Activated CD4-positive, alpha-beta T cell treated with anti-CD3 and anti-CD28 coated beads for 24 hours (primary cell): ENCODE measurements at regions not wholly inside any gene's neighbourhood (a gene's known extent, or its start where the extent isn't known, plus 50 kb on each side); places are given as distances from the start of the nearest gene placed in this dataset.
"Not testable (repeated sequence)": the region's sequence is repeated elsewhere in the genome, so short reads cannot be mapped to it uniquely, and the experiment has no call there.

Source experiments
- DNase-seq, 2 donors: peaks; one replicate each; pipeline ENCODE4 v3.0.0-alpha.2; 2020; ENCODE audit warnings: low read depth in 2 of 2

- no peak for DNase-seq
Observed at GRCh38 chr14:26655128-26655527, 57.3 kb upstream of the NOVA1 start.

DNA sequence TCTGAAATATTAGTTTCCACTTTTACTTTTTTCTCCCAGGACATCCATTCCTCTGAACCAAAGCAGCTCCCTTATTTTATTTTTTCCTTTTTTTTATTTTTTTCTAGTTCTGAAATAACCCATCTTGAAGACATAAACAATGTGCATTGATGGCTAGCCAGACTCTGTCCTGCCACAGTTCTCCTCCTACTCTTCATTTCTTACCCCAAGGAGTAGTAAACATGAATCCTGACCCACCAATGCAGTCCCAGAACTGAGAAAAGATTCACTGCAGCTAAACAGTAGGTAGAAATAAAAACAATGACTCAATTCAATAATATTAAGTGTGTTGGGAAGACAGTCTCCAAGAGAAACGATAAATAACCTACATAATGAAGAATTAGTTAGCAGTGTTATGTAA lies 65.7 kb upstream of the NOVA1 start:
- DNase-seq: no peak

DNA sequence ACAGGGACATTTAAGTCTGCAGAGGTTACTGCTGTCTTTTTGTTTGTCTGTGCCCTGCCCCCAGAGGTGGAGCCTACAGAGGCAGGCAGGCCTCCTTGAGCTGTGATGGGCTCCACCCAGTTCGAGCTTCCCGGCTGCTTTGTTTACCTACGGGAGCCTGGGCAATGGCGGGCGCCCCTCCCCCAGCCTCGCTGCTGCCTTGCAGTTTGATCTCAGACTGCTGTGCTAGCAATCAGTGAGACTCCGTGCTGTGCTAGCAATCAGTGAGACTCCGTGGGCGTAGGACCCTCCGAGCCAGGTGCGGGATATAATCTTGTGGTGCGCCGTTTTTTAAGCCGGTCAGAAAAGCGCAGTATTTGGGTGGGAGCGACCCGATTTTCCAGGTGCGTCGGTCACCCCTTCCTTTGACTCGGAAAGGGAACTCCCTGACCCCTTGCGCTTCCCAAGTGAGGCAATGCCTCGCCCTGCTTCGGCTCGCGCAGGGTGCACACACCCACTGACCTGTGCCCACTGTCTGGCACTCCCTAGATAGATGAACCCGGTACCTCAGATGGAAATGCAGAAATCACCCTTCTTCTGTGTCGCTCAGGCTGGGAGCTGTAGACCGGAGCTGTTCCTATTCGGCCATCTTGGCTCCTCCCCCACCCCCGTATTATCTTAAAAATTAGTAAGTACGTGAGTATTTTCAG lies 81.0 kb upstream of the NOVA1 start:
- not testable (repeated sequence) for DNase-seq

- no peak for DNase-seq
Observed at GRCh38 chr14:26685401-26685800, 87.6 kb upstream of the NOVA1 start.

GRCh38 chr14:26687301-26687837 lies 89.5 kb upstream of the NOVA1 start:
- DNase-seq: no peak

GRCh38 chr14:26694521-26694920 lies 96.7 kb upstream of the NOVA1 start:
- DNase-seq: no peak

- DNase-seq: no peak
Observed at GRCh38 chr14:26702721-26703230, 104.9 kb upstream of the NOVA1 start.

- no peak for DNase-seq
Observed at GRCh38 chr14:26703686-26704366, 106.0 kb upstream of the NOVA1 start.

- no peak for DNase-seq
Observed at GRCh38 chr14:26707234-26707633, 109.4 kb upstream of the NOVA1 start.

GRCh38 chr14:26709019-26709418 lies 111.2 kb upstream of the NOVA1 start:
- no peak for DNase-seq

DNA sequence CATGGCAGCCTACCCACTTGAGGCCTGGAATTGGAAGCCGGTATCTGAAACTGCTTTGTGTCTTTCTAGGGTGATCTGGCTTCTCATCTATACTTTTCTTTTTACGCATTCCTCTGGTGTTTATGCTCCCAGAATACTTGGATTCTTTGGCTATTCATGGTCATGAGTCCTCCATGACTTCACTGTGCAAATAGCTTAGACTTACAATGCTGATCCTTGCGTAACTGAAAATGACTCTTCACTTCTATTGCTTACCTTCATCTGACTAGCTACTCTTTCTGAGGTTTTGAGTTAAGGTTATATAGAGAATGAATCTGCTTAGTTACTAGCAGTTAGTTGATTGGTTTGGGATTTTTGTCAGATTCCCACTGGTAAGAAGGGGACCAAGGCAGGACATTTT lies 121.7 kb upstream of the NOVA1 start:
- no peak for DNase-seq

- no peak for DNase-seq
Observed at GRCh38 chr14:26722258-26722657, 124.4 kb upstream of the NOVA1 start.

DNA sequence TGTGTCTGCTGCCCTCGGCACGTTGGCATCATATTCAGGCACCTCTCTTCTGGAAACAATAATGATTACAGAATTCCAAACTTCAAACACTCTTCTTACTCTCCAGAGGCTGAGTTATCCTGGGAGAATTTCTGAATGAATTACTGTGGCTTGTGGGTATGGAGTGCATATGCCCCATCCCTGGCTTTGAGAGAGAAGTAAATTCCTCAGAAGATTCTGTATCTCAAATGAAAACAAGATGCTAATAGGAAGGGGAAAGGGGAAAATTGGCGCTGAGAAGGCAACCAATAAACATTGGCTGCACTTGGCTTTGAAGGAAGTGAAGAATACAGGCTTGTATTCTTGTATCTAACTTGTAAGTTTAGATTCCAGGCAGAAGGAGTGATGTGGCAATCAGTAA lies 132.0 kb upstream of the NOVA1 start:
- DNase-seq: no peak

GRCh38 chr14:26730929-26731618 lies 133.2 kb upstream of the NOVA1 start:
- DNase-seq: no peak

DNA sequence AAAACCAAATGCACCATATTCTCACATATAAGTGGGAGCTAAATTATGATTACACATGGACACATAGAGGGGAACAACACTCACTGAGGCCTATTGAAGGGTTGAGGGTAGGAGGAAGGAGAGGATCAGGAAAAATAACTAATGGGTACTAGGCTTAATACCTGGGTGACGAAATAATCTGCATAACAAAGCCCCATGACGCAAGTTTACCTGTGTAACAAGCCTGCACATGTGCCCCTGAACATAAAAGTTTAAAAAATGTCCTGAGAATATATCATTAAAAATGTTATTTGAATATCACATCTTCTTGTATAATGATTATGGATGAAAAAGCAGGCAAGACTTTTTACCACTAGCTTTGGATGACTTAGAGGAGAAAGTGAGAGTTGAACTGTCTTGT lies 138.0 kb upstream of the NOVA1 start:
- no peak for DNase-seq

GRCh38 chr14:26738571-26738970 lies 140.7 kb upstream of the NOVA1 start:
- no peak for DNase-seq

DNA sequence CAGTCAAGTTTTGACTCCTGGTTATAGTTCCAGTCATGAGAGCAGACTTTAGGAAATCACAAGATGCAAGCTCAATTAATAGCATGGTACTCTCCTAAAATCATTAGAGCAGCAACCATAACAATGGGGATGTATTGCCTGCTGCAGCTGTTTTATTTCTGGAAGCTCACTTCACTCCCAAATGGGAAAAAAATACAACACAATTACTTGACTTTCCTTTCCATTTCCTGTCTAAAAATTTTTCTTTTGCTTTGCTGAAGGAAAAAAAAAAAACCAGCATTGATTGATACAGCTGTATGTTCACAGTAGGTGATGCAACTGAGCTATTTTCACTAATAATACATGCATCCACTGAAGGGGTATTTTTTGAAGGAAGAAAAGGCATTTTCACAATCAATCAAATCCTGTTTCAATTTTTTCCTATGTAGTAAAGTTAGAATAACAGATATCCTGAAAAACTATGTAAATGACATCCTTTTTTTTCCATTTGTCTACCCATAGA lies 143.9 kb upstream of the NOVA1 start:
- DNase-seq: no peak

- DNase-seq: no peak
Observed at GRCh38 chr14:26743284-26743683, 145.5 kb upstream of the NOVA1 start.

- DNase-seq: no peak
Observed at GRCh38 chr14:26744903-26745302, 147.1 kb upstream of the NOVA1 start.

DNA sequence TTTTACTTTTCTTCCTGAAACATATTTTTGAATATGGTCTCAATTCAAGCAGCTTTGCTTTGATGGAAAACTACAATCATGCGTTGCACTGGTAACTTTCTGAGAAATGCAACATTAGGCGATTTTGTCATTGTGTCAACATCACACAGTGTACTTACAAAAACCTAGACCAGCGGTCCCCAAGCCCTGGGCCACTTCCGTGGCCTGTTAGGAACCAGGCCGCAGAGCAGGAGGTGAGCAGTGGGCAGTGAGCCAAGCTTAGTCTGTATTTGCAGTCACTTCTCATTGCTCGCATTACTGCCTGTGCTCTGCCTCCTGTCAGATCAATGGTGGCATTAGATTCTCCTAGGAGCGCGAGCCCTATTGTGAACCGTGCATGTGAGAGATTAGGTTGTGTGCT lies 163.7 kb upstream of the NOVA1 start:
- no peak for DNase-seq

GRCh38 chr14:26765301-26765700 lies 167.5 kb upstream of the NOVA1 start:
- DNase-seq: no peak

DNA sequence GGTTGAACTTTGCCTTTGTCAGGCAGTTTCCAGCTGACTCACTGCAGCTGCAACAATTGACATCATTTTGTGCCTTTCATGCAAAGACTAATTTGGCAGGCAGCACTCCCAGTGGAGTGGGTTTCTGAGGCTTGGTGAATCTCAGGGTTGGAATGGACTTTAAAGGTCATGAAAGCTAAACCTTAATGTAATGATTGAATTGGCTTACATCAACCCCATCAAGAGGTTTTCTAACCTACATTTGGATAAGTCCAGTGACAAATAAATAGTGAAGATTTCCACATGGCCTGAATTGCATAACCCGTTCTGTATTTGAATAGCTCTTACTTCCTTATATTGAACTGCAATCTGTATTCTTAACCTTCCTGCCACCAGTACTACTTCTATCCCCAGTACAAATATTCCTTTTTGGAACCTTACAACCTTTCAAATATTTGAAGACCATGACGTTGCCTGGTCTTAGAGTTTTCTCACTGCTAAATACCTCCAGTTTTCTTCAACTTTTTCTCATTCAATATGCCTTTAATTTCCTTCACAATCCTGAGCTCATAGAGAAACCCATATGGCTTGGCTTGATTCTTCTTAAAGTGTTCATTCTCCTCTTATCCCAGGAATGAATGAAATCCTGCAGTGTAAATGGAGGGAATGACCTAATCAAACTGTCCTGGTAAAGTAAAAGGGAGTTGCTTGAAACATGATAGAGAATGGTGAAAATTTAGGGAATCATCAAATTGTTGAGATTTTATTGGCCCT lies 168.1 kb upstream of the NOVA1 start:
- DNase-seq: no peak
